ENCODE measurements at regions not wholly inside any gene's neighbourhood (a gene's known extent, or its start where the extent isn't known, plus 50 kb on each side); places are given as distances from the start of the nearest gene placed in this dataset.
A peak's percentile ranks its signal among the peaks of the same experiment; 100 is the strongest.
"Not testable (repeated sequence)": the region's sequence is repeated elsewhere in the genome, so short reads cannot be mapped to it uniquely, and the experiment has no call there.

DNA sequence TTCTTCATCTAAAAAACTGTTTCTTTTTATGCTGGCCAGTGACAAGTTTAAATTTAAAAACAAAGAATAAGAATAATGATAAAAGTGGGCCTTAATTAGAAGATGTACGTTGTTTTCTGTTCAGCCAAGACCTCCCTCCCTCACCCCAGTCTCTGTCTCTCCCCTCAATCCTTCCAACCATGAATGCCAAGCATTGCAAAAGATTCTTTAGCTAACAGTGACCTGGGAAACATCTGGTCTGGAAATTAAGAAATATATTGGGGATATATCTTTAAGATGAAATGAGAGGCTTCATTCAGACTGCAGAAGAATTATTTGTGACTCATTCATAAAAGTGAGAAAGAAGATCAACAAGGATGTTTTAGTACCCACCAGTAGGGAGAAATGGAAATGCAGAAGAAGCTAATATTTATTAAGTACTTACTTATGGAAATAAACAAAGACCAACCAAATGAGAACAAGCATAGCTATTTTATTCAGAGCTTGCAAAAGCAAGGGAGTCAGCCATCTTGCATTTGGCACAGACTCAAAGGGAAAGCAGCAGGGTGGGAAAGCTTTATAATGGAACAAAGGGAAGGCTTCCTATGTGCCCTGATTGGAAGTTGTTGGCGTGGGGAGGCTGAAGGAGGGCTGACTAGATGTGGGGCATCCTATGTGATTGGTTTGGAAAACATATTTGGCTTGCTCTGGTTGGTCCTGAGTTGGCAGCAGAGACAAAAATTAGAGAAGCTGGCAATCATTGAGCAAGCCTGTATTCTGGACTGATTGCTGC is 595.4 kb upstream of the GHITM start:
- no peak for DNase-seq (ENCODE audit: low read depth)
- no peaks in the 10 kb centered on the region for H3K36me3 ChIP-seq (ENCODE audit: control insufficient read depth, insufficient read depth, low read length)
- no peaks in the 10 kb centered on the region for H3K27me3 ChIP-seq (ENCODE audit: control insufficient read depth, insufficient read depth, low read length)
- TF ChIP-seq, protein P1, sequence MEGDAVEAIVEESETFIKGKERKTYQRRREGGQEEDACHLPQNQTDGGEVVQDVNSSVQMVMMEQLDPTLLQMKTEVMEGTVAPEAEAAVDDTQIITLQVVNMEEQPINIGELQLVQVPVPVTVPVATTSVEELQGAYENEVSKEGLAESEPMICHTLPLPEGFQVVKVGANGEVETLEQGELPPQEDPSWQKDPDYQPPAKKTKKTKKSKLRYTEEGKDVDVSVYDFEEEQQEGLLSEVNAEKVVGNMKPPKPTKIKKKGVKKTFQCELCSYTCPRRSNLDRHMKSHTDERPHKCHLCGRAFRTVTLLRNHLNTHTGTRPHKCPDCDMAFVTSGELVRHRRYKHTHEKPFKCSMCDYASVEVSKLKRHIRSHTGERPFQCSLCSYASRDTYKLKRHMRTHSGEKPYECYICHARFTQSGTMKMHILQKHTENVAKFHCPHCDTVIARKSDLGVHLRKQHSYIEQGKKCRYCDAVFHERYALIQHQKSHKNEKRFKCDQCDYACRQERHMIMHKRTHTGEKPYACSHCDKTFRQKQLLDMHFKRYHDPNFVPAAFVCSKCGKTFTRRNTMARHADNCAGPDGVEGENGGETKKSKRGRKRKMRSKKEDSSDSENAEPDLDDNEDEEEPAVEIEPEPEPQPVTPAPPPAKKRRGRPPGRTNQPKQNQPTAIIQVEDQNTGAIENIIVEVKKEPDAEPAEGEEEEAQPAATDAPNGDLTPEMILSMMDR (IDR thresholded peaks at IDR 0.05; ENCODE audit: insufficient read depth, low read length, poor library complexity, severe bottlenecking): no peak
- H3K4me3 ChIP-seq (ENCODE audit: low read depth, low read length): no peak overlapping the region

DNA sequence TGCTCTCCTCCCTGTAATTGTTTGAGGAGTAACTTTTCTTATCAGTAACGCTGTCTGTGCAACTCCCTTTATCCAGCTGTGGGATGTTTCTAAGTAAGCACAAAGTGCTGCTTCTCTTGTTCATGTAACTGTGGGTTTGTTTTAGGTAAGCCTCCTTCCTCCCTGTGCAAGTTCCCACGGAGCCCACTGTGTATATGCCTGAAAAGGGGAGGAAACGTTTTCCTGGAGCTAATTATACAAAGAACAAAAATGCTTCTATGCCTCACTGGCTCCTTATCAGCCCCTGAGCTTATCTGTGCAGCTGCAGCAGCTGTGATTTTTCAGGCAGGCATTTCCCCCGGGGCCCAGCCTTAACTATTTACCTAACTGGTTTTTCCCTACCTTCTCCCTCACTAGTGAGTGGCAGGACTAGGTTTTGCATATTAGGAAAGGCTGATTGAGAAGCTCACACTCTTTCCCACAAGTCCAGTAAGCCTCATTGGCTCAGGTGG is 593.4 kb upstream of the GHITM start:
- no peaks in the 10 kb centered on the region for H3K27me3 ChIP-seq (ENCODE audit: control insufficient read depth, insufficient read depth, low read length)
- DNase-seq (ENCODE audit: low read depth): no peak
- no peaks in the 10 kb centered on the region for H3K36me3 ChIP-seq (ENCODE audit: control insufficient read depth, insufficient read depth, low read length)
- TF ChIP-seq, protein P1 (IDR thresholded peaks at IDR 0.05; ENCODE audit: insufficient read depth, low read length, poor library complexity, severe bottlenecking): no peak
- no peak overlapping the region for H3K4me3 ChIP-seq (ENCODE audit: low read depth, low read length)

DNA sequence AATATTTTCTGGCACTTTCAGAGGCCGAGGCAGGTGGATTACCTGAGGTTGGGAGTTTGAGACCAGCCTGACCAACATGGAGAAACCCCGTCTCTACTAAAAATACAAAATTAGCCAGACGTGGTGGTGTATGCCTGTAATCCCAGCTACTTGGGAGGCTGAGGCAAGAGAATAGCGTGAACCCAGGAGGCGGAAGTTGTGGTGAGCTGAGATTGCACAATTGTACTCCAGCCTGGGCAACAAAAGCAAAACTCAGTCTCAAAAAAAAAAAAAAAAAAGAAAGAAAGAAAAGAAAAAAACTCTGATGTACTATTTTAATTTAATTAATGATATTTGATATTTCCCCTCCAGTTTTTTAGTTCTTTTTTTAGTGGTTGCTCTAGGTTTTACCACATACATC is 588.1 kb upstream of the GHITM start:
- H3K4me3 ChIP-seq (ENCODE audit: low read depth, low read length); DNase-seq (ENCODE audit: low read depth); H3K36me3 ChIP-seq (ENCODE audit: control insufficient read depth, insufficient read depth, low read length); H3K27me3 ChIP-seq (ENCODE audit: control insufficient read depth, insufficient read depth, low read length): not testable (repeated sequence)

DNA sequence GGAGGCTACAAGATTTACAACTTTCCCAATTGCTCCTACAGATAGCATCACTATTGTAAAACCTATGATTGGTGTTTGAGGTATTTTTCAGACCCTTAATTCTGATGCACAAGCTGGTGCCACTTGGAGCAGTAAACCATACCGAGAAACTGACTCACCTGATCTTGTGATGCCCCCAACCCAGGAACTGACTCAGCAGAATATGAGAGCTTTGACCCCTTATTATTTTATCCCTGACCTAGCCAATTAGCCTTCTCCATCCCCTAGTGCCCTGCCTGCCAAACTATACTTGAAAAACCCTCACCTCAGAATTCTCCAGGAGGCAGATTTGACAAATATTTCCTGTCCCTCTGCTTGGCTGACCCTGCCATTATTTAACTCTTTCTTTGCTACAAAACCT is 585.9 kb upstream of the GHITM start:
- no peaks in the 10 kb centered on the region for H3K27me3 ChIP-seq (ENCODE audit: control insufficient read depth, insufficient read depth, low read length)
- H3K4me3 ChIP-seq (ENCODE audit: low read depth, low read length): no peak overlapping the region
- H3K36me3 ChIP-seq (ENCODE audit: control insufficient read depth, insufficient read depth, low read length): no peaks in the 10 kb centered on the region
- TF ChIP-seq, protein P1 (IDR thresholded peaks at IDR 0.05; ENCODE audit: insufficient read depth, low read length, poor library complexity, severe bottlenecking): no peak
- DNase-seq (ENCODE audit: low read depth): peak; percentile 49

DNA sequence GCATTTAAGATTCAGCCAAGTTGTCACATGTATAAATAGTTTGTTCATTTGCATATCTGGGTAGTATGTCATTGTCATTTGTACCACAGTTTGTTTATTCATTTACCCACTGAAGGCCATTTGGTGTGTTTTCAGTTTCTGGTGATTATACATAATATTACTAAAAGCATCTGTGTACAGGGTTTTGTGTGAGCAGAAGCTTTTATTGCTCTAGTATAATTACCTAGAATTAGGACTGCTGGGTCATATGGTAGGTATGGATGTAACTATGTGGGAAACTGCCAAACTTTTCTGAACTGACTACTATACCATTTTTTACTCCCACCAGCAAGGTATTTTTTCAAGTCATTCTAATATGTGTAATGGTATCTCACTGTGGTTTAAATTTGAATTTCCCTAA is 584.0 kb upstream of the GHITM start:
- Histone ChIP-seq H3K27me3 (ENCODE audit: control insufficient read depth, insufficient read depth, low read length) (no peaks in the 10 kb centered on the region), H3K36me3 (ENCODE audit: control insufficient read depth, insufficient read depth, low read length) (no peaks in the 10 kb centered on the region), H3K4me3 (ENCODE audit: low read depth, low read length) (no peak overlapping the region)
- no peak for DNase-seq (ENCODE audit: low read depth)
- TF ChIP-seq, protein P1 (IDR thresholded peaks at IDR 0.05; ENCODE audit: insufficient read depth, low read length, poor library complexity, severe bottlenecking): no peak

DNA sequence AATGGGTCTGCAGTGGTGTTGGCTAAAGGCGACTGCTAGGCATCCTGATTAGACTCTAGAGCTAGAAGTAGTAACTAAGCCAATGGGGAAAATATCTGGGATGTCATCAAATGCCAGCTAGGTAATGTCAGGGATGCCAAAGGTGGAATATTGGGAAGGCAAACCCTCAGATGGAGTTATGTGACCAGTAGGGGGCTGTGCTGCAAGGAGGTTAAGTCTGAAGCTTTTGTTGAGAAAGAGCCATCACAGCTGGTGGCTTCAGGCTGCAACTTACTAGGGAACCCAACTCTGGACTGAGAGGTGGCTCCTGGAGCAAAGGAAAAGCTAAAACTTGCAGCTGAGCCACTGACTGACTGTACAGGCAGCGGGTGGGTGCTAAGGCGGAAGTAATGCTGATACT is 576.9 kb upstream of the GHITM start:
- no peaks in the 10 kb centered on the region for H3K27me3 ChIP-seq (ENCODE audit: control insufficient read depth, insufficient read depth, low read length)
- TF ChIP-seq, protein P1 (IDR thresholded peaks at IDR 0.05; ENCODE audit: insufficient read depth, low read length, poor library complexity, severe bottlenecking): no peak
- DNase-seq (ENCODE audit: low read depth): no peak
- H3K4me3 ChIP-seq (ENCODE audit: low read depth, low read length): no peak overlapping the region
- no peaks in the 10 kb centered on the region for H3K36me3 ChIP-seq (ENCODE audit: control insufficient read depth, insufficient read depth, low read length)

All from kidney epithelial cell (primary cell).